ENCODE measurements at regions not wholly inside any gene's neighbourhood (a gene's known extent, or its start where the extent isn't known, plus 50 kb on each side); places are given as distances from the start of the nearest gene placed in this dataset.

DNA sequence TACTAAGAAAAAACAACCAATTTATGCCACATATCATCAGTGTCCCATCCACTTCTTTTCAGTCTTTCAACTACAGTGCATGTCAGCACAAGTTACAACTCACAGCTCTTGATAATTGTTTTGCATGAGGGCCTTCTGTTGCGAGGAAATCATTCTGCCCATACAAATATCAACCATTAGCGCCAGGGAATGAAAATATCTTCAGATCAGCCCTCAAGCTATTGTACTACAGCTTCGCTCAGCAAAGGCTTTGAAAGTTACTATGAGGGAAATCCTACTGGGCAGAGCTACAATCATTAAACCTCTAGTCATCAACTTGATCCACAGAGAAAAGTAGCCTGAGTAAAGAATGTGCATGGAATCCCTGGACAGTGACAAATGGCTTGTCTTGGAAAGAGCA, 1023.6 kb upstream of the HS3ST1 start:
- TF ChIP-seq, protein P1, sequence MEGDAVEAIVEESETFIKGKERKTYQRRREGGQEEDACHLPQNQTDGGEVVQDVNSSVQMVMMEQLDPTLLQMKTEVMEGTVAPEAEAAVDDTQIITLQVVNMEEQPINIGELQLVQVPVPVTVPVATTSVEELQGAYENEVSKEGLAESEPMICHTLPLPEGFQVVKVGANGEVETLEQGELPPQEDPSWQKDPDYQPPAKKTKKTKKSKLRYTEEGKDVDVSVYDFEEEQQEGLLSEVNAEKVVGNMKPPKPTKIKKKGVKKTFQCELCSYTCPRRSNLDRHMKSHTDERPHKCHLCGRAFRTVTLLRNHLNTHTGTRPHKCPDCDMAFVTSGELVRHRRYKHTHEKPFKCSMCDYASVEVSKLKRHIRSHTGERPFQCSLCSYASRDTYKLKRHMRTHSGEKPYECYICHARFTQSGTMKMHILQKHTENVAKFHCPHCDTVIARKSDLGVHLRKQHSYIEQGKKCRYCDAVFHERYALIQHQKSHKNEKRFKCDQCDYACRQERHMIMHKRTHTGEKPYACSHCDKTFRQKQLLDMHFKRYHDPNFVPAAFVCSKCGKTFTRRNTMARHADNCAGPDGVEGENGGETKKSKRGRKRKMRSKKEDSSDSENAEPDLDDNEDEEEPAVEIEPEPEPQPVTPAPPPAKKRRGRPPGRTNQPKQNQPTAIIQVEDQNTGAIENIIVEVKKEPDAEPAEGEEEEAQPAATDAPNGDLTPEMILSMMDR (IDR thresholded peaks at IDR 0.05; ENCODE audit: control extremely low read depth in 1 of 3, insufficient read depth in 1 of 3, low read depth in 1 of 3, low read length in 3 of 3) = no peak
- no peak for TF ChIP-seq HDAC2 (IDR thresholded peaks at IDR 0.05; ENCODE audit: borderline replicate concordance in 1 of 2, low read depth in 2 of 2, low read length in 2 of 2)
- TF ChIP-seq SIX5 (IDR thresholded peaks at IDR 0.05; ENCODE audit: low read depth, low read length) = no peak
- no peak for TF ChIP-seq POLR2A (IDR thresholded peaks at IDR 0.05; ENCODE audit: control extremely low read depth in 1 of 2, low read depth in 2 of 2, low read length in 2 of 2)
- no peak for TF ChIP-seq EP300 (IDR thresholded peaks at IDR 0.05; ENCODE audit: borderline replicate concordance in 1 of 2, low read depth in 2 of 2, low read length in 2 of 2)
- no peak for TF ChIP-seq SP4 (IDR thresholded peaks at IDR 0.05; ENCODE audit: low read length)
- no peak for TF ChIP-seq SUZ12 (IDR thresholded peaks at IDR 0.05; ENCODE audit: low read length)
- TF ChIP-seq EZH2 (IDR thresholded peaks at IDR 0.05; ENCODE audit: low read depth, low read length, severe bottlenecking) = no peak
